Upper lobe of left lung (tissue), 6 donors: ENCODE measurements at regions not wholly inside any gene's neighbourhood (a gene's known extent, or its start where the extent isn't known, plus 50 kb on each side); places are given as distances from the start of the nearest gene placed in this dataset.

Experiments used
- ATAC-seq, 2 donors: fragments of 200-7000 bp; cut with Tn5 transposase; one replicate each; pipeline ENCODE4 v1.9.1; 2022; ENCODE audit warnings: mild to moderate bottlenecking in 2 of 2, moderate library complexity in 2 of 2; ENCODE audit not compliant: low FRiP score in 2 of 2
- DNase-seq, 2 donors: peaks; one replicate each; pipeline ENCODE4 v3.0.0-alpha.2; 2019 to 2020
- H3K27ac ChIP-seq, 4 donors: fragments of 200-600 bp; sonication (generic); one replicate each; pipeline ENCODE4 v1.5.1; 2016 to 2019
- H3K27me3 ChIP-seq, 4 donors: fragments of 200-600 bp; sonication (generic); one replicate each; pipeline ENCODE4 v1.5.1; 2017 to 2019
- H3K36me3 ChIP-seq, 4 donors: fragments of 200-600 bp; sonication (generic); one replicate each; pipeline ENCODE4 v1.5.1; 2016 to 2019
- H3K4me1 ChIP-seq, 4 donors: fragments of 200-600 bp; sonication (generic); one replicate each; pipeline ENCODE4 v1.5.1; 2018 to 2019
- H3K4me3 ChIP-seq, 4 donors: fragments of 200-600 bp; sonication (generic); one replicate each; pipeline ENCODE4 v1.5.1; 2017 to 2019; ENCODE audit warnings: mild to moderate bottlenecking in 2 of 4, moderate library complexity in 1 of 4
- H3K9me3 ChIP-seq, 4 donors: fragments of 200-600 bp; sonication (generic); one replicate each; pipeline ENCODE4 v1.5.1; 2018 to 2019
- EP300 ChIP-seq, 4 donors: sonication (generic); formaldehyde crosslinking; IDR thresholded peaks; one replicate each; pipeline ENCODE4 v1.5.1; 2017; ENCODE audit warnings: antibody characterized with exemption in 4 of 4, control low read depth in 2 of 4
- POLR2A ChIP-seq, 4 donors: fragments of 450-650 bp; IDR thresholded peaks; one replicate each; pipeline ENCODE4 v1.5.1; 2016 to 2017; ENCODE audit warnings: antibody characterized with exemption in 4 of 4, mild to moderate bottlenecking in 2 of 4
- POLR2AphosphoS5 ChIP-seq, 2 donors: sonication (generic); formaldehyde crosslinking; IDR thresholded peaks; one replicate each; pipeline ENCODE4 v1.5.1; 2017; ENCODE audit warnings: antibody characterized with exemption in 2 of 2
- WGBS, 2 donors: methylation state at CpG; one replicate each; pipeline ENCODE4 v1.1.5; 2017 to 2018; 5-methylcytosine and 5-hydroxymethylcytosine counted together
- TF ChIP-seq, protein P1 (sequence below), 6 experiments: fragments of 450-650 bp in 4 of 6; fragments of 200-600 bp in 2 of 6; sonication (generic) in 2 of 6; IDR thresholded peaks; one replicate each; pipeline ENCODE4 v1.5.1; 2016 to 2019; ENCODE audit warnings: antibody characterized with exemption in 6 of 6
- donor health status: DM: no; HTN: no; CAD: no; lungs with moderate emphysema.
- donor health status: DM: no; HTN: yes; CAD: no; lungs with severe emphysema.

DNA sequence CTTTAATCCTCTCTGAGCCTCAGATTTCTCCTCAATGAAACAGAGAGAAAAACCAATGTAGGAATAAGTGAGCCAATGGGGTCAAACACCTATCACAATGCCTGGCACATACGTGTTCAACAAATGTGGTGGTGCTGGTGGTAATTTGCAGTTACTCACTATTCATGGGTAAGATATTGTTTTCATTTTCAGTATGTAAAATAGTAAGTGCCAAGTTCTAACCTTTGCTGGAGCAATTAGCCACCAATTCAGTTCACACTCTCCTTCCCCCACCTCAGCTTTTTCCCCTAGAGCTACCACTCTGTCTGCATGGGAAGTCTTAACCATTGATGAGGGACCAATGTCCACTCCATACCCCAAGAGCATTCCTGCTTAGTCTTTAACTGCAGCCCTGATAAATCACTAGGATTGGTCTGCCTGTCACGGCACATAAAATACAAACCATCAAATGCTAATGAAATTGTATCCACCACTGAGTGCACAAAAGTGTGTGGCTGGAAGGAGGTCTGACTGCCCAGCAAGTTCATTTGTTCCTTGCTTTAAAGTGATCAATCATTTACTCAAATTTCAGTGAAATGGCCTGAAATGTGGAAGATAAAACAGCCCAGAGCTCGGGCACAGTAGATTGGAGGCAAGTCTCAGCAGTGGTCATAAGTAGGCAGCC lies 187.4 kb upstream of the API5 start:
- H3K4me1 ChIP-seq = no peaks in the 10 kb centered on the region
- H3K36me3 ChIP-seq = no peaks in the 10 kb centered on the region
- no peak for TF ChIP-seq EP300 (IDR thresholded peaks at IDR 0.05)
- TF ChIP-seq POLR2AphosphoS5 (IDR thresholded peaks at IDR 0.05) = no peak
- TF ChIP-seq POLR2A (IDR thresholded peaks at IDR 0.05) = no peak
- TF ChIP-seq, protein P1, sequence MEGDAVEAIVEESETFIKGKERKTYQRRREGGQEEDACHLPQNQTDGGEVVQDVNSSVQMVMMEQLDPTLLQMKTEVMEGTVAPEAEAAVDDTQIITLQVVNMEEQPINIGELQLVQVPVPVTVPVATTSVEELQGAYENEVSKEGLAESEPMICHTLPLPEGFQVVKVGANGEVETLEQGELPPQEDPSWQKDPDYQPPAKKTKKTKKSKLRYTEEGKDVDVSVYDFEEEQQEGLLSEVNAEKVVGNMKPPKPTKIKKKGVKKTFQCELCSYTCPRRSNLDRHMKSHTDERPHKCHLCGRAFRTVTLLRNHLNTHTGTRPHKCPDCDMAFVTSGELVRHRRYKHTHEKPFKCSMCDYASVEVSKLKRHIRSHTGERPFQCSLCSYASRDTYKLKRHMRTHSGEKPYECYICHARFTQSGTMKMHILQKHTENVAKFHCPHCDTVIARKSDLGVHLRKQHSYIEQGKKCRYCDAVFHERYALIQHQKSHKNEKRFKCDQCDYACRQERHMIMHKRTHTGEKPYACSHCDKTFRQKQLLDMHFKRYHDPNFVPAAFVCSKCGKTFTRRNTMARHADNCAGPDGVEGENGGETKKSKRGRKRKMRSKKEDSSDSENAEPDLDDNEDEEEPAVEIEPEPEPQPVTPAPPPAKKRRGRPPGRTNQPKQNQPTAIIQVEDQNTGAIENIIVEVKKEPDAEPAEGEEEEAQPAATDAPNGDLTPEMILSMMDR (IDR thresholded peaks at IDR 0.05) = no peak
- no peak for ATAC-seq
- H3K27ac ChIP-seq = no peak overlapping the region
- H3K27me3 ChIP-seq = no peaks in the 10 kb centered on the region
- 68 to 75% methylated on average over 3 of the region's 3 CpGs for WGBS, 2 donors
- no peak for DNase-seq
- H3K4me3 ChIP-seq = no peak overlapping the region
- H3K9me3 ChIP-seq = no peaks in the 10 kb centered on the region

DNA sequence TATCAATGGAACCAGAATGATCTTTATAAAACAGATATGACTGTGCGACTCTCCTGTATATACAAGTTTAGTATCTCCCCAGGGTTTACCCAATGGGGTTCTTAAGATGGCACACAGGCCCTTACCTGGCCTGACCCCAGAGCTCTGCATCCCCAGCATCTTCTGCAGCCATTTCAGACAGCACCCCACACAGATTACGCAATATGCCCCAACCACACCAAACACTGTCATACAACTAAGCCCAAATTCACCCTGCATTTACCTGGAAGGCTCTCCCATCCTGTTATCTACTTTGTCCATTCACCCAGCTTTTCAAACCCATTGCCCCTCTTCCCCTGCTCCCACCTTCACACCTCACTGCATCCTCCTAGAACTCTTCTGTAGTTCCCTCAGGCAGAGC lies 182.5 kb upstream of the API5 start:
- H3K27me3 ChIP-seq = no peaks in the 10 kb centered on the region
- ATAC-seq (no peak), DNase-seq (no peak)
- no peak overlapping the region for H3K4me3 ChIP-seq
- TF ChIP-seq, protein P1 (IDR thresholded peaks at IDR 0.05) = no peak
- TF ChIP-seq POLR2AphosphoS5 (IDR thresholded peaks at IDR 0.05) (no peak), EP300 (IDR thresholded peaks at IDR 0.05) (no peak), POLR2A (IDR thresholded peaks at IDR 0.05) (no peak)
- no peak overlapping the region for H3K27ac ChIP-seq
- 82 to 90% methylated on average over 2 of the region's 2 CpGs for WGBS, 2 donors
- no peaks in the 10 kb centered on the region for H3K4me1 ChIP-seq
- no peaks in the 10 kb centered on the region for H3K36me3 ChIP-seq
- no peaks in the 10 kb centered on the region for H3K9me3 ChIP-seq

DNA sequence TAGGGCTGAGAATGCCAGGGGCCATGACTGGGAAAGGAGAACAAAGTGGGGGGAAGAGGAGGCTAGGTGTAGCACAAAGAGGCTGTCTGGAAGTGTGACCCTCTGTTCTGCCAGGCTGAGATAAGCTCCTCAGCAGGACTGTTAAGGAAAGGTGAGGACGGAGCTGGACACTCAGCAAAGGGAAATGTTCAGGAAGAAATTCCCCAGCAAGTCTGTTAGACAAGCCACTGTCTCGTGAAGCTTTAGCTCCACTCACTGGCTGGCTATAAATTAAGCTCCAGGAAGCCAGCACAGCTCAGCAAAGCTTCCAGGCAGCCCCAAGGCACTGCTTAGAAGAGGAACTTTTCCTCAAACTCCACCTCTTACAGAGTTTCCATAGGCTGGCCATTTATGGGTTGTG lies 181.2 kb upstream of the API5 start:
- Histone ChIP-seq H3K27ac (no peak overlapping the region), H3K4me3 (no peak overlapping the region), H3K9me3 (no peaks in the 10 kb centered on the region), H3K36me3 (no peaks in the 10 kb centered on the region), H3K27me3 (no peaks in the 10 kb centered on the region), H3K4me1 (no peaks in the 10 kb centered on the region)
- DNase-seq = no peak
- TF ChIP-seq EP300 (IDR thresholded peaks at IDR 0.05) (no peak), POLR2A (IDR thresholded peaks at IDR 0.05) (no peak)
- TF ChIP-seq, protein P1 (IDR thresholded peaks at IDR 0.05) = no peak
- 5 to 19% methylated on average over 2 of the region's 2 CpGs for WGBS, 2 donors
- ATAC-seq = no peak

DNA sequence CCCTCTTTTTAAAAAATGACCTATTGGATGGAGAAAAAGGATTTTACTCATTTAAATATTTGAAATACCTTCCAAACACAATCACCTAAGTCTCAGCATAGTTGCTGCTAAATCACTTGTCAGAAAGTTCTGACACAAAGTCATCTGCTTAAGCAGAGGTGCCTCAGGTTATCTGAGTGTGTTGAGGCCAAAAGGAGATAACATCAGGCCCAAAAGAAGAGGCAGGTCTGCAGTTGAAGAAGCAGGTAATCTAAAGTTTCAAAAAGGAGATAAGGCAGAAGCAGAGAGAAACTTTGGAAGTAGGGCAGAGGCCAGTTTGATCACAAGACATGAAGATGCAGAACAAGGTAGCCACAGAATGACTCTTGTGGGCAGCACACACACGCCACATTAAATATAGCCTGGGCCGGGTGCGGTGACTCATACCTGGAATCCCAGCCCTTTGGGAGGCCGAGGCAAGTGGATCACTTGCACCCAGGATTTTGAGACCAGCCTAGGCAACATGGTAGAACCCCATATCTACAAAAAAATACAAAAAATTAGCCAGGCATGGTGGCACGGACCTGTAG lies 175.7 kb upstream of the API5 start:
- H3K27ac ChIP-seq = no peak overlapping the region
- ATAC-seq (no peak), DNase-seq (no peak)
- H3K4me1 ChIP-seq = no peaks in the 10 kb centered on the region
- H3K4me3 ChIP-seq = no peak overlapping the region
- H3K27me3 ChIP-seq = no peaks in the 10 kb centered on the region
- TF ChIP-seq, protein P1 (IDR thresholded peaks at IDR 0.05) = no peak
- TF ChIP-seq POLR2A (IDR thresholded peaks at IDR 0.05) (no peak), POLR2AphosphoS5 (IDR thresholded peaks at IDR 0.05) (no peak), EP300 (IDR thresholded peaks at IDR 0.05) (no peak)
- H3K36me3 ChIP-seq = no peaks in the 10 kb centered on the region
- H3K9me3 ChIP-seq = no peaks in the 10 kb centered on the region
- WGBS, 2 donors = 83% methylated on average over 5 of the region's 5 CpGs

DNA sequence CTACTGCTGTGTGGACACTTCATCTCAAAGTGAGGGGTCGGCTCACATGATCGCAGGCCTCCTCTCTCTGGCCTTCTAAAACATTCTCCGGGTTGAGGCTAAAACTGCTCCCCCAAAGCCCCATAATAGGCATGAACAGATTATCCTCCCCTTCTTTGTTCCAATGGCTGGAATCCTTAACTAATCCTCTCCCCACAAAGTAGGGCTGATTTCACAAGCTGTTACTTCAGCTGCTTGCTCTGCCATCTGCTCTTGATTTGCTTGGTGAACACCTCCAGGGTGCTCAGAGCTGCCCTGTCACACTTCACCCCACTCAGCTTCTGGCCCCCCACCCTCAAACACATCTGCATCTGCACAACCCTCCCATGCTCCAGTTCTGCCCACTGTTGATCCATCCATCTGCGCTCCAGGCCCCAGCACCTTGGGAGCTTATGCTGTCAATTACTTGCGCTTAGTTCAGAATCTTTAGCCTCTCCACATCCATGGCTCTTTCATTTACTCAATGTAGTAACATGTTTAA lies 173.1 kb upstream of the API5 start:
- no peaks in the 10 kb centered on the region for H3K36me3 ChIP-seq
- ATAC-seq (no peak), DNase-seq (no peak)
- H3K9me3 ChIP-seq = no peaks in the 10 kb centered on the region
- TF ChIP-seq, protein P1 (IDR thresholded peaks at IDR 0.05) = no peak
- TF ChIP-seq EP300 (IDR thresholded peaks at IDR 0.05) (no peak), POLR2AphosphoS5 (IDR thresholded peaks at IDR 0.05) (no peak), POLR2A (IDR thresholded peaks at IDR 0.05) (no peak)
- WGBS, 2 donors = 89 to 95% methylated on average over 5 of the region's 5 CpGs
- no peaks in the 10 kb centered on the region for H3K4me1 ChIP-seq
- no peaks in the 10 kb centered on the region for H3K27me3 ChIP-seq
- H3K27ac ChIP-seq = no peak overlapping the region
- no peak overlapping the region for H3K4me3 ChIP-seq
